HepG2 (cell line): ENCODE measurements at regions not wholly inside any gene's neighbourhood (a gene's known extent, or its start where the extent isn't known, plus 50 kb on each side); places are given as distances from the start of the nearest gene placed in this dataset.
A peak's percentile ranks its signal among the peaks of the same experiment; 100 is the strongest.

Experiments used
- ATAC-seq: fragments of 200-7000 bp; cut with Tn5 transposase; 3 replicates; pipeline ENCODE4 v1.9.1; 2020; ENCODE audit warnings: mild to moderate bottlenecking, moderate library complexity
- BruUV-seq: library from RNA; stranded (reverse); fragments of 400-500 nt; replicated peaks from 2 replicates; lab custom pipeline; 2021; lab: Mats Ljungman, UMichigan
- CTCF ChIA-PET: fragments of 300-600 bp; formaldehyde crosslinking; extraction: SDS; loops from one replicate; lab custom pipeline; 2021; ENCODE audit warnings: low total read pairs, inconsistent platforms, low intra/inter-chr PET ratio; lab: Yijun Ruan, JAX
- POLR2A ChIA-PET: fragments of 350-600 bp; sonication (Branson Sonifier 250); formaldehyde crosslinking; loops from one replicate; lab custom pipeline; 2020; ENCODE audit warnings: antibody characterized with exemption, inconsistent platforms; lab: Yijun Ruan, JAX
- DNase-seq: peaks from one replicate; pipeline ENCODE4 v3.0.0-alpha.2; 2015; ENCODE audit warnings: low spot score
- FAIRE-seq: peaks from 3 replicates; lab custom pipeline; 2011; peaks lifted over from hg19 to GRCh38; lab: Jason Lieb, UNC
- H2AFZ ChIP-seq: one replicate; pipeline ENCODE4 v1.6.1; 2011; ENCODE audit warnings: low read length, inconsistent platforms
- H3K27ac ChIP-seq: fragments of 300-600 bp; 3 replicates; pipeline ENCODE4 v1.8.0; 2011; ENCODE audit warnings: mixed run types, mild to moderate bottlenecking, mixed read lengths, low read length, inconsistent platforms; ENCODE audit not compliant: insufficient read depth; ENCODE audit errors: extremely low read length
- H3K27me3 ChIP-seq, 2 experiments: fragments of 200-600 bp in 1 of 2; 2 replicates in 1 of 2; 3 replicates in 1 of 2; pipeline versions ENCODE4 v1.6.0 to v1.8.0; 2011; ENCODE audit warnings: low read length in 2 of 2, mild to moderate bottlenecking in 2 of 2, moderate library complexity in 2 of 2, inconsistent platforms in 1 of 2; ENCODE audit not compliant: insufficient read depth in 2 of 2, control insufficient read depth in 1 of 2
- H3K36me3 ChIP-seq, 2 experiments: fragments of 200-600 bp in 1 of 2; replicated peaks in 1 of 2; 2 replicates in 1 of 2; 3 replicates in 1 of 2; pipeline versions ENCODE4 v1.5.1 to v1.8.0; 2011; ENCODE audit warnings: low read length in 2 of 2, inconsistent platforms in 1 of 2; ENCODE audit not compliant: insufficient read depth in 2 of 2, control insufficient read depth in 1 of 2
- H3K4me1 ChIP-seq: 2 replicates; pipeline ENCODE4 v1.5.1; 2012; ENCODE audit warnings: low read length, inconsistent platforms; ENCODE audit not compliant: insufficient read depth
- H3K4me2 ChIP-seq: 2 replicates; pipeline ENCODE4 v1.6.0; 2011; ENCODE audit warnings: low read depth, low read length, inconsistent platforms
- H3K4me3 ChIP-seq, 3 experiments: fragments of 200-600 bp in 1 of 3; sonication (generic), shearing (Covaris generic) in 1 of 3; replicated peaks in 1 of 3; 2 replicates each; pipeline ENCODE4 v1.5.1; 2011 to 2016; ENCODE audit warnings: low read length in 3 of 3, inconsistent platforms in 2 of 3, low read depth in 2 of 3, mild to moderate bottlenecking in 2 of 3, control low read depth in 1 of 3, mixed read lengths in 1 of 3; ENCODE audit not compliant: insufficient read depth in 1 of 3
- H3K79me2 ChIP-seq: one replicate; pipeline ENCODE4 v1.6.1; 2011; ENCODE audit warnings: low read length, inconsistent platforms; ENCODE audit not compliant: insufficient read depth
- H3K9ac ChIP-seq: 2 replicates; pipeline ENCODE4 v1.6.0; 2011; ENCODE audit warnings: mild to moderate bottlenecking, low read depth, low read length, inconsistent platforms; ENCODE audit not compliant: insufficient read depth
- H3K9me3 ChIP-seq: 2 replicates; pipeline ENCODE4 v1.5.1; 2012; ENCODE audit warnings: mild to moderate bottlenecking, low read length
- H4K20me1 ChIP-seq: 2 replicates; pipeline ENCODE4 v1.6.0; 2011; ENCODE audit warnings: inconsistent platforms, mild to moderate bottlenecking, low read length, moderate library complexity; ENCODE audit not compliant: insufficient read depth
- CEBPB ChIP-seq: IDR thresholded peaks from 2 replicates; pipeline ENCODE4 v1.6.1; 2011; ENCODE audit warnings: low read depth, low read length, improper control_type of control experiment, borderline replicate concordance
- ELF4 ChIP-seq: sonication (generic); formaldehyde crosslinking; IDR thresholded peaks from 2 replicates; pipeline ENCODE4 v1.5.0; 2020; ENCODE audit warnings: missing genetic modification reagents, mild to moderate bottlenecking, moderate library complexity, borderline replicate concordance
- KDM5B ChIP-seq: sonication (generic); formaldehyde crosslinking; IDR thresholded peaks from 2 replicates; pipeline ENCODE4 v1.4.0; 2020; ENCODE audit warnings: missing genetic modification reagents, mild to moderate bottlenecking, borderline replicate concordance
- MED13 ChIP-seq: sonication (generic); formaldehyde crosslinking; IDR thresholded peaks from 2 replicates; pipeline ENCODE4 v1.5.0; 2020; ENCODE audit warnings: missing genetic modification reagents
- PAWR ChIP-seq: sonication (generic); formaldehyde crosslinking; IDR thresholded peaks from 2 replicates; pipeline ENCODE4 v1.4.0; 2020; ENCODE audit warnings: missing genetic modification reagents, mild to moderate bottlenecking, borderline replicate concordance
- PHF5A ChIP-seq: IDR thresholded peaks from one replicate; pipeline ENCODE4 v1.6.1; 2018; ENCODE audit warnings: low read depth, missing genetic modification reagents; ENCODE audit not compliant: unreplicated experiment
- TCF7 ChIP-seq: sonication (generic); IDR thresholded peaks from 2 replicates; pipeline ENCODE4 v1.6.1; 2016; ENCODE audit warnings: antibody characterized with exemption, low read depth
- THYN1 ChIP-seq: sonication (generic); formaldehyde crosslinking; IDR thresholded peaks from 2 replicates; pipeline ENCODE4 v1.8.1; 2023; ENCODE audit warnings: low read depth, mild to moderate bottlenecking, moderate library complexity, missing genetic modification reagents, borderline replicate concordance
- ZNF253 ChIP-seq: sonication (generic); formaldehyde crosslinking; IDR thresholded peaks from 2 replicates; pipeline ENCODE4 v1.8.0; 2022; ENCODE audit warnings: mild to moderate bottlenecking, missing genetic modification reagents, borderline replicate concordance
- ZNF644 ChIP-seq: IDR thresholded peaks from 2 replicates; pipeline ENCODE4 v1.6.1; 2016; ENCODE audit warnings: low read depth
- ZNF761 ChIP-seq: sonication (generic); formaldehyde crosslinking; conservative IDR thresholded peaks from 2 replicates; pipeline ENCODE4 v1.4.0; 2020; ENCODE audit warnings: mild to moderate bottlenecking, missing genetic modification reagents
- WGBS: methylation state at CpG from one replicate; pipeline ENCODE4 v1.1.6; 2017; ENCODE audit warnings: low lambda C conversion rate; 5-methylcytosine and 5-hydroxymethylcytosine counted together
- in situ Hi-C: cut with HindIII; loops from 2 replicates; pipeline ENCODE4 v1.10.0; 2017; ENCODE audit warnings: low pct_unique_long_range_greater_than_20kb; ENCODE audit not compliant: extremely low pct_ligation_motif_present
- intact Hi-C: fragments of 100-400 bp; cut with micrococcal nuclease; formaldehyde crosslinking; loops from one replicate; pipeline ENCODE4 v1.10.0; 2022; ENCODE audit not compliant: unreplicated experiment
- TF ChIP-seq, protein P1 (sequence below): sonication (generic); formaldehyde crosslinking; IDR thresholded peaks from 2 replicates; pipeline ENCODE4 v1.5.0; 2020; ENCODE audit warnings: mild to moderate bottlenecking, missing genetic modification reagents, moderate library complexity
- TF ChIP-seq, protein P2 (sequence below): sonication (generic); formaldehyde crosslinking; IDR thresholded peaks from 2 replicates; pipeline ENCODE4 v1.5.0; 2020; ENCODE audit warnings: mild to moderate bottlenecking, missing genetic modification reagents
- TF ChIP-seq, protein P3 (sequence below): sonication (generic); formaldehyde crosslinking; IDR thresholded peaks from 2 replicates; pipeline ENCODE4 v1.4.0; 2020; ENCODE audit warnings: missing genetic modification reagents

DNA sequence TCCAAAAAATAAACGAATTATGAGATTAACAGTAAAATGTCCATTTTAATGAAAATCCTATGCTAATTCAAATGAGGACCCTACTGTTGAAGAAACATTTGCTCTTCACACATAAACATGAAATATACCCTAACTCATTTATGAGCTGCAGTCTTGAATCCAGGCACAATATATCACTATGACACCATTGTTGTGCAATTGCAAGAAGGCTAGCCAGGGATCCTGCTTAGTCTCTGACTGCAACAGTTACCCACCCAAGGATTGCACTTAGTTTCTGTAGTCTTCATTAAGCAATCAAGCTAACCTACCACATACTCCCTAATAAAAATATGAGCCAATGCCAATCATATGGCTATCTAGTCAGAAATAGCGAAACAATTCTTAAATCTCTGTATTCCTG is 981.0 kb upstream of the FAT3 start:
- Histone ChIP-seq H3K9ac (no peak overlapping the region), H4K20me1 (no peaks in the 10 kb centered on the region), H2AFZ (no peak overlapping the region)
- CTCF ChIA-PET, result no interaction called here
- intact Hi-C loops, result loop anchor here (10.0 kb wide), 1 partner anchor 609 kb away; no protein-coding TSS in a partner anchor
- POLR2A ChIA-PET, result no interaction called here
- in situ Hi-C loops, result no loop called here
- DNase-seq, result no peak
- TF ChIP-seq MED13 (CRISPR knock-in tag), result no peak
- peak; percentile 6; the same call in 1 of the 2 replicates for TF ChIP-seq CEBPB
- TF ChIP-seq, all 625 proteins: peak for 1
- no peak overlapping the region for H3K4me2 ChIP-seq
- H3K27ac ChIP-seq, result no peak overlapping the region
- H3K36me3 ChIP-seq, result no peaks in the 10 kb centered on the region
- ATAC-seq (no peak), FAIRE-seq (no peak)
- WGBS, result 1% methylated on average over 2 of the region's 2 CpGs
- H3K27me3 ChIP-seq, result no peaks in the 10 kb centered on the region
- no peak overlapping the region for H3K4me3 ChIP-seq
- H3K4me1 ChIP-seq, result no peaks in the 10 kb centered on the region
- no peaks in the 10 kb centered on the region for H3K79me2 ChIP-seq
- no TSS peak for BruUV-seq
- no peaks in the 10 kb centered on the region for H3K9me3 ChIP-seq

DNA sequence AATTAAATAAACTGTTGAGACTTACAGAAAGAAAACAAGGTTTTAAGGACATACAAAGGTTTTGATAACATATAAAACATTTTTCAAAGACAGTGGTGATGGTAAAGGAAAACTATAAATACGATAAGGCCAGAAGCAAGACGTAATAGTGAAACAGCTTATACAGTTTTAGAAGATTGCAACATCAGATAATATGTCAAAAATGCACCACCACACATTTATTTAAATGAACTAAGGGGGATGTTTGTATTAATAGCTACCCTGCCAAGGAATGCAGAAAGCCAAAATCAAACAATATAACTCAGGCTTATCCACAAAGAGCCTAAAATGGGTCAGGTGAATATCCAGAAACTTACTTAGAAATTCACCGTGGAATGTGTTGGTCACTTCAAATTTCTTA is 981.6 kb upstream of the FAT3 start:
- ATAC-seq (no peak), DNase-seq (no peak), FAIRE-seq (no peak)
- Histone ChIP-seq H3K9ac (no peak overlapping the region), H3K9me3 (no peaks in the 10 kb centered on the region), H3K27me3 (no peaks in the 10 kb centered on the region), H3K4me2 (no peak overlapping the region), H2AFZ (no peak overlapping the region), H4K20me1 (no peaks in the 10 kb centered on the region), H3K4me3 (no peak overlapping the region), H3K27ac (no peak overlapping the region), H3K36me3 (no peaks in the 10 kb centered on the region), H3K4me1 (no peaks in the 10 kb centered on the region), H3K79me2 (no peaks in the 10 kb centered on the region)
- WGBS, result 0% methylated on average over 3 of the region's 3 CpGs
- intact Hi-C loops (loop anchor here (10.0 kb wide), 1 partner anchor 608 kb away; no protein-coding TSS in a partner anchor), in situ Hi-C loops (no loop called here)
- CTCF ChIA-PET, result no interaction called here
- no TSS peak for BruUV-seq
- POLR2A ChIA-PET, result no interaction called here
- no peak for TF ChIP-seq ELF4 (CRISPR knock-in tag)
- no peak for TF ChIP-seq KDM5B (CRISPR knock-in tag)
- no peak for TF ChIP-seq PAWR
- TF ChIP-seq ZNF761, result no peak
- no peak for TF ChIP-seq PHF5A (CRISPR knock-in tag)
- TF ChIP-seq, protein P1, sequence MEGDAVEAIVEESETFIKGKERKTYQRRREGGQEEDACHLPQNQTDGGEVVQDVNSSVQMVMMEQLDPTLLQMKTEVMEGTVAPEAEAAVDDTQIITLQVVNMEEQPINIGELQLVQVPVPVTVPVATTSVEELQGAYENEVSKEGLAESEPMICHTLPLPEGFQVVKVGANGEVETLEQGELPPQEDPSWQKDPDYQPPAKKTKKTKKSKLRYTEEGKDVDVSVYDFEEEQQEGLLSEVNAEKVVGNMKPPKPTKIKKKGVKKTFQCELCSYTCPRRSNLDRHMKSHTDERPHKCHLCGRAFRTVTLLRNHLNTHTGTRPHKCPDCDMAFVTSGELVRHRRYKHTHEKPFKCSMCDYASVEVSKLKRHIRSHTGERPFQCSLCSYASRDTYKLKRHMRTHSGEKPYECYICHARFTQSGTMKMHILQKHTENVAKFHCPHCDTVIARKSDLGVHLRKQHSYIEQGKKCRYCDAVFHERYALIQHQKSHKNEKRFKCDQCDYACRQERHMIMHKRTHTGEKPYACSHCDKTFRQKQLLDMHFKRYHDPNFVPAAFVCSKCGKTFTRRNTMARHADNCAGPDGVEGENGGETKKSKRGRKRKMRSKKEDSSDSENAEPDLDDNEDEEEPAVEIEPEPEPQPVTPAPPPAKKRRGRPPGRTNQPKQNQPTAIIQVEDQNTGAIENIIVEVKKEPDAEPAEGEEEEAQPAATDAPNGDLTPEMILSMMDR, result no peak
- no peak for TF ChIP-seq THYN1
- no peak for TF ChIP-seq TCF7
- TF ChIP-seq, protein P2, sequence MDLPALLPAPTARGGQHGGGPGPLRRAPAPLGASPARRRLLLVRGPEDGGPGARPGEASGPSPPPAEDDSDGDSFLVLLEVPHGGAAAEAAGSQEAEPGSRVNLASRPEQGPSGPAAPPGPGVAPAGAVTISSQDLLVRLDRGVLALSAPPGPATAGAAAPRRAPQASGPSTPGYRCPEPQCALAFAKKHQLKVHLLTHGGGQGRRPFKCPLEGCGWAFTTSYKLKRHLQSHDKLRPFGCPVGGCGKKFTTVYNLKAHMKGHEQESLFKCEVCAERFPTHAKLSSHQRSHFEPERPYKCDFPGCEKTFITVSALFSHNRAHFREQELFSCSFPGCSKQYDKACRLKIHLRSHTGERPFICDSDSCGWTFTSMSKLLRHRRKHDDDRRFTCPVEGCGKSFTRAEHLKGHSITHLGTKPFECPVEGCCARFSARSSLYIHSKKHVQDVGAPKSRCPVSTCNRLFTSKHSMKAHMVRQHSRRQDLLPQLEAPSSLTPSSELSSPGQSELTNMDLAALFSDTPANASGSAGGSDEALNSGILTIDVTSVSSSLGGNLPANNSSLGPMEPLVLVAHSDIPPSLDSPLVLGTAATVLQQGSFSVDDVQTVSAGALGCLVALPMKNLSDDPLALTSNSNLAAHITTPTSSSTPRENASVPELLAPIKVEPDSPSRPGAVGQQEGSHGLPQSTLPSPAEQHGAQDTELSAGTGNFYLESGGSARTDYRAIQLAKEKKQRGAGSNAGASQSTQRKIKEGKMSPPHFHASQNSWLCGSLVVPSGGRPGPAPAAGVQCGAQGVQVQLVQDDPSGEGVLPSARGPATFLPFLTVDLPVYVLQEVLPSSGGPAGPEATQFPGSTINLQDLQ (CRISPR knock-in tag), result no peak
- TF ChIP-seq ZNF253, result no peak
- no peak for TF ChIP-seq ZNF644 (CRISPR knock-in tag)
- TF ChIP-seq, protein P3, sequence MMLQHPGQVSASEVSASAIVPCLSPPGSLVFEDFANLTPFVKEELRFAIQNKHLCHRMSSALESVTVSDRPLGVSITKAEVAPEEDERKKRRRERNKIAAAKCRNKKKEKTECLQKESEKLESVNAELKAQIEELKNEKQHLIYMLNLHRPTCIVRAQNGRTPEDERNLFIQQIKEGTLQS (CRISPR knock-in tag), result no peak
